Osteoblast (primary cell): ENCODE measurements at regions not wholly inside any gene's neighbourhood (a gene's known extent, or its start where the extent isn't known, plus 50 kb on each side); places are given as distances from the start of the nearest gene placed in this dataset.

ENCODE experiments used
- DNase-seq: peaks from one replicate; pipeline ENCODE4 v3.0.0; 2011; ENCODE audit warnings: low spot score, mixed read lengths; ENCODE audit not compliant: insufficient read length; ENCODE audit errors: missing footprints
- H2AFZ ChIP-seq: 2 replicates; pipeline ENCODE4 v1.6.0; 2011; ENCODE audit warnings: mild to moderate bottlenecking, low read length
- H3K27ac ChIP-seq: 2 replicates; pipeline ENCODE4 v1.5.1; 2011; ENCODE audit warnings: mild to moderate bottlenecking, low read depth, low read length, moderate library complexity
- H3K27me3 ChIP-seq: 2 replicates; pipeline ENCODE4 v1.6.0; 2012; ENCODE audit warnings: mild to moderate bottlenecking, control low read depth, inconsistent platforms, low read length, moderate library complexity; ENCODE audit not compliant: insufficient read depth
- H3K36me3 ChIP-seq: 2 replicates; pipeline ENCODE4 v1.5.1; 2011; ENCODE audit warnings: mild to moderate bottlenecking, low read length, control low read depth, moderate library complexity; ENCODE audit not compliant: insufficient read depth
- H3K4me1 ChIP-seq: 2 replicates; pipeline ENCODE4 v1.5.1; 2011; ENCODE audit warnings: mild to moderate bottlenecking, low read length, control low read depth, moderate library complexity; ENCODE audit not compliant: insufficient read depth
- H3K4me2 ChIP-seq: 2 replicates; pipeline ENCODE4 v1.6.0; 2011; ENCODE audit warnings: mild to moderate bottlenecking, low read length; ENCODE audit not compliant: insufficient read depth
- H3K4me3 ChIP-seq: fragments of 200-600 bp; sonication (generic); 3 replicates; pipeline ENCODE4 v1.5.1; 2012; ENCODE audit warnings: mild to moderate bottlenecking, low read length, inconsistent platforms; ENCODE audit not compliant: insufficient read depth
- H3K79me2 ChIP-seq: 2 replicates; pipeline ENCODE4 v1.6.0; 2012; ENCODE audit warnings: mild to moderate bottlenecking, low read length, control low read depth, inconsistent platforms; ENCODE audit not compliant: insufficient read depth
- H3K9me3 ChIP-seq: 2 replicates; pipeline ENCODE4 v1.5.1; 2011; ENCODE audit warnings: low read depth, low read length, control low read depth
- H4K20me1 ChIP-seq: 2 replicates; pipeline ENCODE4 v1.6.0; 2012; ENCODE audit warnings: mild to moderate bottlenecking, low read length, control low read depth; ENCODE audit not compliant: insufficient read depth
- CTCF ChIP-seq: IDR thresholded peaks from 2 replicates; pipeline ENCODE4 v1.5.1; 2011; ENCODE audit warnings: mild to moderate bottlenecking, low read depth, low read length, moderate library complexity; ENCODE audit errors: extremely low read depth

- Histone ChIP-seq H3K36me3 (no peaks in the 10 kb centered on the region), H3K27me3 (no peaks in the 10 kb centered on the region), H3K4me2 (no peak overlapping the region), H2AFZ (no peak overlapping the region), H3K27ac (no peak overlapping the region), H3K79me2 (no peaks in the 10 kb centered on the region), H4K20me1 (no peaks in the 10 kb centered on the region), H3K9me3 (peaks cover 4% of the 10 kb centered on the region), H3K4me3 (no peak overlapping the region), H3K4me1 (no peaks in the 10 kb centered on the region)
- TF ChIP-seq CTCF = no peak
- DNase-seq = no peak
Observed at GRCh38 chrX:4379071-4379470, 665.6 kb upstream of the PRKX start.

GRCh38 chrX:4373791-4374190, 660.3 kb upstream of the PRKX start:
- Histone ChIP-seq H2AFZ (no peak overlapping the region), H3K4me3 (no peak overlapping the region), H4K20me1 (no peaks in the 10 kb centered on the region), H3K9me3 (peaks cover 6% of the 10 kb centered on the region), H3K79me2 (no peaks in the 10 kb centered on the region), H3K4me2 (no peak overlapping the region), H3K4me1 (no peaks in the 10 kb centered on the region), H3K27me3 (no peaks in the 10 kb centered on the region), H3K36me3 (no peaks in the 10 kb centered on the region), H3K27ac (no peak overlapping the region)
- DNase-seq = no peak
- no peak for TF ChIP-seq CTCF

- TF ChIP-seq CTCF = no peak
- H2AFZ ChIP-seq = no peak overlapping the region
- no peaks in the 10 kb centered on the region for H3K9me3 ChIP-seq
- no peaks in the 10 kb centered on the region for H3K36me3 ChIP-seq
- no peak for DNase-seq
- H3K27ac ChIP-seq = no peak overlapping the region
- no peak overlapping the region for H3K4me3 ChIP-seq
- H3K79me2 ChIP-seq = no peaks in the 10 kb centered on the region
- no peaks in the 10 kb centered on the region for H4K20me1 ChIP-seq
- no peaks in the 10 kb centered on the region for H3K27me3 ChIP-seq
- no peaks in the 10 kb centered on the region for H3K4me1 ChIP-seq
- H3K4me2 ChIP-seq = no peak overlapping the region
Observed at GRCh38 chrX:4358577-4358976, 645.1 kb upstream of the PRKX start.

- Histone ChIP-seq H3K9me3 (no peaks in the 10 kb centered on the region), H2AFZ (no peak overlapping the region), H3K36me3 (no peaks in the 10 kb centered on the region), H3K4me3 (no peak overlapping the region), H3K4me2 (no peak overlapping the region), H4K20me1 (no peaks in the 10 kb centered on the region), H3K27me3 (no peaks in the 10 kb centered on the region), H3K4me1 (no peaks in the 10 kb centered on the region), H3K79me2 (no peaks in the 10 kb centered on the region), H3K27ac (no peak overlapping the region)
- TF ChIP-seq CTCF = no peak
- no peak for DNase-seq
Observed at GRCh38 chrX:4322916-4323315, 609.5 kb upstream of the PRKX start.
